ENCODE measurements at regions not wholly inside any gene's neighbourhood (a gene's known extent, or its start where the extent isn't known, plus 50 kb on each side); places are given as distances from the start of the nearest gene placed in this dataset.

DNA sequence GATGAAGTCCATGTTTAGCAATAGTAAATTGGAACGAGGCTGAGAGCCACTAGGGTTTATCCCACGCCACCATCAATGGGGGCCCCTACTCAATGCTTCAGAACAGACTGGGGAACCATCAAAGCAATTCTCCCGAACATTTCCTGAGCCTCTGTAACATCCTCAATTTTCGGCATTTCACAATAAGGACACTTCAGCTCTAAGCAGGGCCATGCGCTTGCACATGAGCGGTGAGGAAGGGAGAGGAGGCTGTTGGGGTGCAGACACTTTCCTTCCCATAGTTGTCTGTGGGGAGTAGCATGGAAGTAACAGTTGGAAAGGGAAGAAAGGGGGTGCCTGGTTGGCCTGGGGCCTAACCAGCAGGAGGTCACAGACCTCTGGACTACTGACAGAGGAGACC, 129.9 kb upstream of the PRMT8 start:
- TF ChIP-seq, protein P1, sequence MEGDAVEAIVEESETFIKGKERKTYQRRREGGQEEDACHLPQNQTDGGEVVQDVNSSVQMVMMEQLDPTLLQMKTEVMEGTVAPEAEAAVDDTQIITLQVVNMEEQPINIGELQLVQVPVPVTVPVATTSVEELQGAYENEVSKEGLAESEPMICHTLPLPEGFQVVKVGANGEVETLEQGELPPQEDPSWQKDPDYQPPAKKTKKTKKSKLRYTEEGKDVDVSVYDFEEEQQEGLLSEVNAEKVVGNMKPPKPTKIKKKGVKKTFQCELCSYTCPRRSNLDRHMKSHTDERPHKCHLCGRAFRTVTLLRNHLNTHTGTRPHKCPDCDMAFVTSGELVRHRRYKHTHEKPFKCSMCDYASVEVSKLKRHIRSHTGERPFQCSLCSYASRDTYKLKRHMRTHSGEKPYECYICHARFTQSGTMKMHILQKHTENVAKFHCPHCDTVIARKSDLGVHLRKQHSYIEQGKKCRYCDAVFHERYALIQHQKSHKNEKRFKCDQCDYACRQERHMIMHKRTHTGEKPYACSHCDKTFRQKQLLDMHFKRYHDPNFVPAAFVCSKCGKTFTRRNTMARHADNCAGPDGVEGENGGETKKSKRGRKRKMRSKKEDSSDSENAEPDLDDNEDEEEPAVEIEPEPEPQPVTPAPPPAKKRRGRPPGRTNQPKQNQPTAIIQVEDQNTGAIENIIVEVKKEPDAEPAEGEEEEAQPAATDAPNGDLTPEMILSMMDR (IDR thresholded peaks at IDR 0.05), result no peak
- TF ChIP-seq POLR2A (IDR thresholded peaks at IDR 0.05) (no peak), POLR2AphosphoS5 (IDR thresholded peaks at IDR 0.05) (no peak)
